Activated CD4-positive, alpha-beta T cell treated with anti-CD3 and anti-CD28 coated beads, Interleukin-2, amount 50 U/mL, for 16 hours (primary cell): ENCODE measurements at regions not wholly inside any gene's neighbourhood (a gene's known extent, or its start where the extent isn't known, plus 50 kb on each side); places are given as distances from the start of the nearest gene placed in this dataset.

Source experiments
- DNase-seq: peaks from one replicate; pipeline ENCODE4 v3.0.0-alpha.2; 2020

- no peak for DNase-seq
Observed at GRCh38 chr10:117718986-117719920, 176.7 kb downstream of the EMX2 start.

- no peak for DNase-seq
Observed at GRCh38 chr10:117720931-117721835, 178.6 kb downstream of the EMX2 start.

- DNase-seq: no peak
Observed at GRCh38 chr10:117721873-117722272, 179.3 kb downstream of the EMX2 start.

GRCh38 chr10:117723343-117723742 is 180.8 kb downstream of the EMX2 start:
- DNase-seq: no peak

GRCh38 chr10:117725993-117726392 is 183.4 kb downstream of the EMX2 start:
- DNase-seq: no peak

- no peak for DNase-seq
Observed at GRCh38 chr10:117726596-117727295, 184.2 kb downstream of the EMX2 start.

GRCh38 chr10:117727421-117727820 is 184.9 kb downstream of the EMX2 start:
- no peak for DNase-seq

GRCh38 chr10:117728087-117728486 is 185.5 kb downstream of the EMX2 start:
- no peak for DNase-seq

- DNase-seq: no peak
Observed at GRCh38 chr10:117729156-117729555, 186.6 kb downstream of the EMX2 start.

GRCh38 chr10:117731121-117731791 is 188.7 kb downstream of the EMX2 start:
- no peak for DNase-seq

GRCh38 chr10:117734731-117735405 is 192.3 kb downstream of the EMX2 start:
- no peak for DNase-seq

- no peak for DNase-seq
Observed at GRCh38 chr10:117736655-117737054, 194.1 kb downstream of the EMX2 start.

- DNase-seq: no peak
Observed at GRCh38 chr10:117740088-117740487, 197.5 kb downstream of the EMX2 start.

GRCh38 chr10:117740691-117741222 is 198.2 kb downstream of the EMX2 start:
- no peak for DNase-seq

GRCh38 chr10:117741524-117741923 is 199.0 kb downstream of the EMX2 start:
- DNase-seq: no peak

- DNase-seq: no peak
Observed at GRCh38 chr10:117743509-117743908, 201.0 kb downstream of the EMX2 start.

- DNase-seq: no peak
Observed at GRCh38 chr10:117745301-117745700, 202.8 kb downstream of the EMX2 start.

- DNase-seq: no peak
Observed at GRCh38 chr10:117746541-117747448, 204.2 kb downstream of the EMX2 start.

GRCh38 chr10:117747636-117748035 is 205.1 kb downstream of the EMX2 start:
- no peak for DNase-seq

- no peak for DNase-seq
Observed at GRCh38 chr10:117748058-117748457, 205.5 kb downstream of the EMX2 start.
